Pancreas (tissue), 10 donors: ENCODE measurements at regions not wholly inside any gene's neighbourhood (a gene's known extent, or its start where the extent isn't known, plus 50 kb on each side); places are given as distances from the start of the nearest gene placed in this dataset.

Source experiments
- ATAC-seq, 4 donors: fragments of 200-7000 bp; cut with Tn5 transposase; one replicate each; pipeline versions ENCODE4 v1.8.0 to v1.9.1; 2020; ENCODE audit warnings: mild to moderate bottlenecking in 4 of 4, moderate library complexity in 4 of 4
- DNase-seq, 6 donors: peaks; one replicate each; pipeline ENCODE4 v3.0.0-alpha.2; 2020
- FAIRE-seq: peaks from 2 replicates; lab custom pipeline; 2012; peaks lifted over from hg19 to GRCh38; lab: Jason Lieb, UNC
- H3K27ac ChIP-seq, 4 donors: fragments of 200-600 bp; sonication (generic); 1 replicate in 3 of 4; 2 replicates in 1 of 4; pipeline versions ENCODE4 v1.5.0 to v1.8.0; 2020
- H3K27me3 ChIP-seq, 4 donors: fragments of 200-600 bp; one replicate each; pipeline ENCODE4 v1.8.0; 2021
- H3K36me3 ChIP-seq, 3 donors: fragments of 200-600 bp; sonication (generic) in 1 of 3; one replicate each; pipeline versions ENCODE4 v1.5.0 to v1.8.0; 2020 to 2021
- H3K4me1 ChIP-seq, 3 donors: fragments of 200-600 bp; one replicate each; pipeline ENCODE4 v1.8.0; 2021
- H3K4me3 ChIP-seq, 4 donors: fragments of 200-600 bp; sonication (generic) in 2 of 4; one replicate each; pipeline versions ENCODE4 v1.5.0 to v1.8.0; 2020 to 2021
- H3K9me3 ChIP-seq, 4 donors: fragments of 200-600 bp; one replicate each; pipeline ENCODE4 v1.8.0; 2021
- WGBS, 2 donors: extraction: QIAGEN DNeasy Blood & Tissue Kit; methylation state at CpG; one replicate each; pipeline ENCODE4 v1.1.7; 2013; 5-methylcytosine and 5-hydroxymethylcytosine counted together
- intact Hi-C, 3 donors: fragments of 100-400 bp; cut with DNase I; formaldehyde crosslinking; loops; one replicate each; pipeline versions ENCODE4 v1.11.1 to v1.14.2; 2022
- TF ChIP-seq, protein P1 (sequence below), 4 donors: fragments of 200-600 bp; sonication (generic) in 3 of 4; IDR thresholded peaks; one replicate each; pipeline versions ENCODE4 v1.5.0 to v1.8.0; 2021; ENCODE audit warnings: antibody characterized with exemption in 4 of 4
- donor health status: healthy with polysubstance abuse.
- donor health status: DM: no; HTN: no; CAD: no; lungs with moderate emphysema.
- donor health status: DM: no; HTN: no; CAD: no.
- donor health status: control.
- donor health status: control.
- donor health status: Bipolar disorder and iron deficiency.
- donor health status: DM: yes; HTN: yes; CAD: no.
- donor health status: DM: no; HTN: no; CAD: no.
- donor health status: DM: no; HTN: no; CAD: no.
- donor health status: DM: yes; HTN: yes; CAD: no.

DNA sequence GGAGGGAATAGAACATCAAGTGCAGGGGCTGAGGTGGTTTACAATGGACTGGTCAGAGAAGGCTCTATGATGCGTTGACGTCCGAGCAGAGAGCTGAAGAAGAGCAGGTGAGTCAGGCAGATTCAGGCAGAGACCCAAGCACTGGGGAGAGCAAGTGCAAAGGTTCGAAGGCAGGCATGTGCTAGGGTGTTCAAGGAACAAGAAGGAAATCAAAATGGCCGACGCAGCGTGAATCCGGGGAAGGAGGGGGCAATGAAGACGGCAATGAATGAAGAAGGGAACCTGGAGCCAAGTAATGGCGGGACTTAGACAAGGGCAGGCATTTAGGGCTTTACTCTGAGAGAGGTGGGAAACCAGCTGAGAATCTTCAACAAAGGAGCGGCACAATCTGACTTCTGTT, 56.8 kb upstream of the DCTD start:
- no peaks in the 10 kb centered on the region for H3K4me1 ChIP-seq
- ATAC-seq (no peak), DNase-seq (no peak), FAIRE-seq (no peak)
- no peaks in the 10 kb centered on the region for H3K36me3 ChIP-seq
- no peak overlapping the region for H3K27ac ChIP-seq
- WGBS, 2 donors = 83 to 94% methylated on average over 11 of the region's 11 CpGs
- H3K4me3 ChIP-seq = no peak overlapping the region
- no peaks in the 10 kb centered on the region for H3K27me3 ChIP-seq
- intact Hi-C loops = no loop called here
- no peaks in the 10 kb centered on the region for H3K9me3 ChIP-seq
- TF ChIP-seq, protein P1, sequence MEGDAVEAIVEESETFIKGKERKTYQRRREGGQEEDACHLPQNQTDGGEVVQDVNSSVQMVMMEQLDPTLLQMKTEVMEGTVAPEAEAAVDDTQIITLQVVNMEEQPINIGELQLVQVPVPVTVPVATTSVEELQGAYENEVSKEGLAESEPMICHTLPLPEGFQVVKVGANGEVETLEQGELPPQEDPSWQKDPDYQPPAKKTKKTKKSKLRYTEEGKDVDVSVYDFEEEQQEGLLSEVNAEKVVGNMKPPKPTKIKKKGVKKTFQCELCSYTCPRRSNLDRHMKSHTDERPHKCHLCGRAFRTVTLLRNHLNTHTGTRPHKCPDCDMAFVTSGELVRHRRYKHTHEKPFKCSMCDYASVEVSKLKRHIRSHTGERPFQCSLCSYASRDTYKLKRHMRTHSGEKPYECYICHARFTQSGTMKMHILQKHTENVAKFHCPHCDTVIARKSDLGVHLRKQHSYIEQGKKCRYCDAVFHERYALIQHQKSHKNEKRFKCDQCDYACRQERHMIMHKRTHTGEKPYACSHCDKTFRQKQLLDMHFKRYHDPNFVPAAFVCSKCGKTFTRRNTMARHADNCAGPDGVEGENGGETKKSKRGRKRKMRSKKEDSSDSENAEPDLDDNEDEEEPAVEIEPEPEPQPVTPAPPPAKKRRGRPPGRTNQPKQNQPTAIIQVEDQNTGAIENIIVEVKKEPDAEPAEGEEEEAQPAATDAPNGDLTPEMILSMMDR (IDR thresholded peaks at IDR 0.05) = no peak

- H3K36me3 ChIP-seq = no peaks in the 10 kb centered on the region
- intact Hi-C loops = no loop called here
- H3K9me3 ChIP-seq = no peaks in the 10 kb centered on the region
- H3K27me3 ChIP-seq = no peaks in the 10 kb centered on the region
- DNase-seq (no peak), FAIRE-seq (no peak), ATAC-seq (no peak)
- no peak overlapping the region for H3K27ac ChIP-seq
- no peak overlapping the region for H3K4me3 ChIP-seq
- WGBS, 2 donors = 51 to 69% methylated on average over 3 of the region's 3 CpGs
- TF ChIP-seq, protein P1 (IDR thresholded peaks at IDR 0.05) = no peak
- no peaks in the 10 kb centered on the region for H3K4me1 ChIP-seq
Measured at GRCh38 chr4:182973511-182973911, 56.3 kb upstream of the DCTD start.

GRCh38 chr4:182971702-182972101, 54.5 kb upstream of the DCTD start:
- no peak for DNase-seq
- no peak for FAIRE-seq
- WGBS, 2 donors = 77 to 82% methylated on average over 3 of the region's 3 CpGs
- Histone ChIP-seq H3K27ac (no peak overlapping the region), H3K4me3 (no peak overlapping the region), H3K9me3 (no peaks in the 10 kb centered on the region), H3K27me3 (no peaks in the 10 kb centered on the region), H3K36me3 (no peaks in the 10 kb centered on the region), H3K4me1 (no peaks in the 10 kb centered on the region)
- intact Hi-C loops = no loop called here
- TF ChIP-seq, protein P1 (IDR thresholded peaks at IDR 0.05) = no peak
- ATAC-seq = no peak

DNA sequence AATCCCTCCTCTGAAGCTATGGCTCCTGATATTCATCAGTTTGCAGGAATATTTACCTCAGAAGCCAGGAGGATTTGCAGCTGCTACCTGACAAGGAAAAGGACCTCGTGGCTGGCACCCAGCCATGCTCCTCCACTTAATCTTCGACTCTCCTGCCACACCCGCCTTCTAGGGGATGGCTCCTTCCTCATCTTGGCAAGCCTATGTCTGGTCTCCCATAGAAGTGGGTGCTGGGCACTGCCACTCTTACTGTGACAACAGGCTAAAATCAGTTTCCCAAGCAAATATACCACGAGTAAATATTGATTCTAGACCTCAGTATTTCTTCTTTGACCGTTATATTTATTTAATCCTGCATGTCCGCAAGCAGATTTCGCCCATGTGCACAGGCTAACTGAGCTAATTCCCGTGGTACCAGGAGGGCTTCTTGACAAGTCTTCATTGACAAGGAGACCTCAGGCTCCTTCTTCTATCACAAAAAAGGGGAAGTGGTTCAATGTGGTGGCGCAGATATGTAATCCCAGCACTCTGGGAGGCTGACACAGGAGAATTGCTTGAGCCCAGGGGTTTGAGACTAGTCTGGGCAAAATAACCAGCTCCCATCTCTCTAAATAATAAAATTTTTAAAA, 52.6 kb upstream of the DCTD start:
- TF ChIP-seq, protein P1 (IDR thresholded peaks at IDR 0.05) = no peak
- Histone ChIP-seq H3K27me3 (no peaks in the 10 kb centered on the region), H3K4me1 (no peaks in the 10 kb centered on the region), H3K4me3 (no peak overlapping the region), H3K27ac (no peak overlapping the region), H3K9me3 (no peaks in the 10 kb centered on the region), H3K36me3 (no peaks in the 10 kb centered on the region)
- DNase-seq (no peak), ATAC-seq (no peak), FAIRE-seq (no peak)
- WGBS, 2 donors = 20 to 22% methylated on average over 9 of the region's 9 CpGs
- intact Hi-C loops = no loop called here

DNA sequence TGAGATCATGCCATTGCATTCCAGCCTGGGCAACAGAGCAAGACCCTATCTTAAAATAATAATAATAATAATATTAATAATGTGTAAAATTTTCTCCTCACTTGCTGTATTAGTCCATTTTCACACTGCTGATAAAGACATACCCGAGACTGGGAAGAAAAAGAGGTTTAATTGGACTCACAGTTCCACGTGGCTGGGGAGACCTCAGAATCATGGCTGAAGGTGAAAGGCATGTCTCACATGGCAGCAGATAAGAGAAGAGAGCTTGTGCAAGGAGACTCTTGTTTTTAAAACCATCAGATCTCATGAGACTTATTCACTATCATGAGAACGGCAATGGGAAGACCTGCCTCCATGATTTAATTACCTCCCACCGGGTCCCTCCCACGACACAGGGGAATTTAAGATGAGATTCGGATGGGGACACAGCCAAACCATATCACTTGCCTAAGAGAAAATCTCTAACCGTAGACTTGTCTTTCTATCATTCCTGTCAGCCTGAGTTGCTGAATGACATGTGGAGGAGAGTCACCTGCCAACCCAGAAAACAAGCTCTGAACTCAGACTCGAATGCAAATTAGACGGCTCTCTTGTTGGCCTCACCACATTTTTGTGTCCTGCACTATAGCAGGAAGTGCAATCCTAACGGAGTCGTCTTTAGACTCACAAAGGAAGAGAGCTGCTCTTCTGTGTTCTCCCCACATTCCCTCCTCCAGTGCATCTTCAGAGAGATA, 51.9 kb upstream of the DCTD start:
- Histone ChIP-seq H3K4me1 (no peaks in the 10 kb centered on the region), H3K27me3 (no peaks in the 10 kb centered on the region), H3K36me3 (no peaks in the 10 kb centered on the region), H3K4me3 (no peak overlapping the region), H3K27ac (no peak overlapping the region), H3K9me3 (no peaks in the 10 kb centered on the region)
- ATAC-seq = no peak
- TF ChIP-seq, protein P1 (IDR thresholded peaks at IDR 0.05) = no peak
- DNase-seq = no peak
- intact Hi-C loops = no loop called here
- no peak for FAIRE-seq
- 53 to 55% methylated on average over 11 of the region's 11 CpGs for WGBS, 2 donors
